ENCODE measurements at regions not wholly inside any gene's neighbourhood (a gene's known extent, or its start where the extent isn't known, plus 50 kb on each side); places are given as distances from the start of the nearest gene placed in this dataset.

- TF ChIP-seq EGR1 (IDR thresholded peaks at IDR 0.05) (no peak), NFIC (IDR thresholded peaks at IDR 0.05) (no peak), CEBPB (IDR thresholded peaks at IDR 0.05) (no peak)
These were observed 526.9 kb downstream of the NPHP4 start for GRCh38 chr1:5465281-5465711.

Data from Ishikawa (cell line).